Astrocyte (in vitro differentiated cells and primary cell): ENCODE measurements at regions not wholly inside any gene's neighbourhood (a gene's known extent, or its start where the extent isn't known, plus 50 kb on each side); places are given as distances from the start of the nearest gene placed in this dataset.
A peak's percentile ranks its signal among the peaks of the same experiment; 100 is the strongest.

ENCODE experiments used
- DNase-seq: peaks from one replicate; pipeline ENCODE4 v3.0.0-alpha.2; 2010; ENCODE audit warnings: low read depth
- FAIRE-seq: peaks from 2 replicates; lab custom pipeline; 2011; peaks lifted over from hg19 to GRCh38; lab: Jason Lieb, UNC
- H2AFZ ChIP-seq: 2 replicates; pipeline ENCODE4 v1.6.0; 2012; ENCODE audit warnings: low read depth, low read length, inconsistent platforms
- H3K27ac ChIP-seq: 2 replicates; pipeline ENCODE4 v1.5.1; 2011; ENCODE audit warnings: low read depth, low read length, inconsistent platforms
- H3K27me3 ChIP-seq: 2 replicates; pipeline ENCODE4 v1.6.0; 2011; ENCODE audit warnings: low read length, inconsistent platforms; ENCODE audit not compliant: insufficient read depth
- H3K36me3 ChIP-seq: 2 replicates; pipeline ENCODE4 v1.5.1; 2011; ENCODE audit warnings: low read length, inconsistent platforms; ENCODE audit not compliant: insufficient read depth
- H3K4me1 ChIP-seq: 2 replicates; pipeline ENCODE4 v1.5.1; 2011; ENCODE audit warnings: low read length, inconsistent platforms; ENCODE audit not compliant: insufficient read depth
- H3K4me2 ChIP-seq: 2 replicates; pipeline ENCODE4 v1.6.0; 2012; ENCODE audit warnings: low read length, inconsistent platforms
- H3K4me3 ChIP-seq: 2 replicates; pipeline ENCODE4 v1.5.1; 2011; ENCODE audit warnings: low read depth, mild to moderate bottlenecking, low read length, inconsistent platforms; ENCODE audit not compliant: insufficient read depth
- H3K79me2 ChIP-seq: 2 replicates; pipeline ENCODE4 v1.6.0; 2012; ENCODE audit warnings: mild to moderate bottlenecking, low read length, inconsistent platforms; ENCODE audit not compliant: insufficient read depth
- H3K9ac ChIP-seq: 2 replicates; pipeline ENCODE4 v1.6.0; 2012; ENCODE audit warnings: mild to moderate bottlenecking, low read length, inconsistent platforms
- H3K9me3 ChIP-seq: 2 replicates; pipeline ENCODE4 v1.5.1; 2012; ENCODE audit warnings: low read depth, mild to moderate bottlenecking, low read length, inconsistent platforms; ENCODE audit not compliant: insufficient read depth
- H4K20me1 ChIP-seq: 2 replicates; pipeline ENCODE4 v1.6.0; 2012; ENCODE audit warnings: low read length, inconsistent platforms; ENCODE audit not compliant: insufficient read depth
- H3K27ac Mint-ChIP-seq: one replicate; pipeline ENCODE4 v1.8.0; 2021; ENCODE audit warnings: mild to moderate bottlenecking, mixed read lengths; ENCODE audit not compliant: unreplicated experiment
- H3K27me3 Mint-ChIP-seq: one replicate; pipeline ENCODE4 v1.8.0; 2021; ENCODE audit warnings: low read depth, mixed read lengths; ENCODE audit not compliant: unreplicated experiment
- H3K36me3 Mint-ChIP-seq: one replicate; pipeline ENCODE4 v1.8.0; 2021; ENCODE audit warnings: low read depth, mixed read lengths; ENCODE audit not compliant: unreplicated experiment
- H3K4me1 Mint-ChIP-seq: one replicate; pipeline ENCODE4 v1.8.0; 2021; ENCODE audit warnings: low read depth, mixed read lengths; ENCODE audit not compliant: unreplicated experiment
- H3K4me3 Mint-ChIP-seq: one replicate; pipeline ENCODE4 v1.8.0; 2021; ENCODE audit warnings: mild to moderate bottlenecking, moderate library complexity, mixed read lengths; ENCODE audit not compliant: unreplicated experiment
- H3K9me3 Mint-ChIP-seq: one replicate; pipeline ENCODE4 v1.8.0; 2021; ENCODE audit warnings: mild to moderate bottlenecking, mixed read lengths; ENCODE audit not compliant: unreplicated experiment
- CTCF ChIP-seq: IDR thresholded peaks from 2 replicates; pipeline ENCODE4 v1.5.1; 2011; ENCODE audit warnings: low read depth, mild to moderate bottlenecking, inconsistent platforms, low read length, moderate library complexity; ENCODE audit not compliant: insufficient read depth
- EZH2 ChIP-seq: IDR thresholded peaks from 2 replicates; pipeline ENCODE4 v1.6.1; 2012; ENCODE audit warnings: mild to moderate bottlenecking, low read length, inconsistent platforms; ENCODE audit not compliant: insufficient read depth

- H3K4me3 Mint-ChIP-seq: peak overlapping the region; percentile 93
- H3K4me1 Mint-ChIP-seq: peaks cover 3% of the 10 kb centered on the region
- TF ChIP-seq CTCF (no peak), EZH2 (no peak)
- Histone ChIP-seq H3K4me1 (no peaks in the 10 kb centered on the region), H3K27ac (peak overlapping the region; percentile 90), H3K79me2 (peaks cover 48% of the 10 kb centered on the region), H3K9ac (peak overlapping the region; percentile 97), H3K27me3 (no peaks in the 10 kb centered on the region), H3K4me2 (peak overlapping the region; percentile 98), H3K36me3 (peaks cover 14% of the 10 kb centered on the region), H3K9me3 (no peaks in the 10 kb centered on the region), H3K4me3 (peak overlapping the region; percentile 95), H4K20me1 (peaks cover 15% of the 10 kb centered on the region), H2AFZ (peak overlapping the region; percentile 87)
- peaks cover 3% of the 10 kb centered on the region for H3K36me3 Mint-ChIP-seq
- DNase-seq (peak; percentile 93), FAIRE-seq (peak; percentile 83)
- H3K27me3 Mint-ChIP-seq: no peaks in the 10 kb centered on the region
- H3K27ac Mint-ChIP-seq: peak overlapping the region; percentile 96
- peaks cover 2% of the 10 kb centered on the region for H3K9me3 Mint-ChIP-seq
Measured at GRCh38 chr6:71420693-71421328, 132.2 kb downstream of the OGFRL1 start.

GRCh38 chr6:71421611-71422010, 133.0 kb downstream of the OGFRL1 start:
- Histone ChIP-seq H4K20me1 (peaks cover 15% of the 10 kb centered on the region), H3K36me3 (peaks cover 6% of the 10 kb centered on the region), H3K27me3 (no peaks in the 10 kb centered on the region), H3K9me3 (no peaks in the 10 kb centered on the region), H3K4me1 (no peaks in the 10 kb centered on the region), H3K4me2 (peak overlapping the region; percentile 98), H3K9ac (no peak overlapping the region), H3K27ac (no peak overlapping the region), H2AFZ (no peak overlapping the region), H3K4me3 (no peak overlapping the region), H3K79me2 (peaks cover 40% of the 10 kb centered on the region)
- no peak for TF ChIP-seq EZH2
- no peak for TF ChIP-seq CTCF
- Mint-ChIP-seq H3K9me3 (peaks cover 2% of the 10 kb centered on the region), H3K36me3 (peaks cover 3% of the 10 kb centered on the region), H3K27ac (no peak overlapping the region), H3K4me3 (no peak overlapping the region), H3K4me1 (peaks cover 3% of the 10 kb centered on the region), H3K27me3 (peaks cover 3% of the 10 kb centered on the region)
- FAIRE-seq: peak; percentile 29
- no peak for DNase-seq

- H3K4me1 ChIP-seq: no peaks in the 10 kb centered on the region
- no peaks in the 10 kb centered on the region for H3K27me3 ChIP-seq
- no peak overlapping the region for H3K27ac ChIP-seq
- no peaks in the 10 kb centered on the region for H4K20me1 ChIP-seq
- peaks cover 5% of the 10 kb centered on the region for H3K27me3 Mint-ChIP-seq
- H3K36me3 Mint-ChIP-seq: no peaks in the 10 kb centered on the region
- H2AFZ ChIP-seq: no peak overlapping the region
- no peak overlapping the region for H3K27ac Mint-ChIP-seq
- H3K79me2 ChIP-seq: no peaks in the 10 kb centered on the region
- no peaks in the 10 kb centered on the region for H3K9me3 ChIP-seq
- no peak overlapping the region for H3K4me2 ChIP-seq
- no peak overlapping the region for H3K9ac ChIP-seq
- no peaks in the 10 kb centered on the region for H3K9me3 Mint-ChIP-seq
- H3K36me3 ChIP-seq: no peaks in the 10 kb centered on the region
- no peak overlapping the region for H3K4me3 Mint-ChIP-seq
- DNase-seq (no peak), FAIRE-seq (no peak)
- no peaks in the 10 kb centered on the region for H3K4me1 Mint-ChIP-seq
- TF ChIP-seq CTCF: no peak
- no peak for TF ChIP-seq EZH2
- H3K4me3 ChIP-seq: no peak overlapping the region
Measured at GRCh38 chr6:71430018-71430417, 141.4 kb downstream of the OGFRL1 start.
